ENCODE measurements at regions not wholly inside any gene's neighbourhood (a gene's known extent, or its start where the extent isn't known, plus 50 kb on each side); places are given as distances from the start of the nearest gene placed in this dataset.

GRCh38 chr2:224175538-224175937 is 136.5 kb upstream of the SERPINE2 start:
- peaks cover 0 to 2% (median 0%) of the 10 kb centered on the region in 11 donors for H3K9me3 ChIP-seq
- no peak overlapping the region for H3K4me3 ChIP-seq
- H3K27me3 ChIP-seq: no peaks in the 10 kb centered on the region
- no peak for ATAC-seq
- peaks cover 0 to 3% (median 0%) of the 10 kb centered on the region in 9 donors for H3K4me1 ChIP-seq
- intact Hi-C loops (cut with DNase I): no loop called here
- WGBS, 2 donors: 59 to 78% methylated on average over 2 of the region's 2 CpGs
- H3K36me3 ChIP-seq: no peaks in the 10 kb centered on the region
- no peak overlapping the region for H3K27ac ChIP-seq
- TF ChIP-seq CTCF (IDR thresholded peaks at IDR 0.05): no peak
- no peak for DNase-seq

DNA sequence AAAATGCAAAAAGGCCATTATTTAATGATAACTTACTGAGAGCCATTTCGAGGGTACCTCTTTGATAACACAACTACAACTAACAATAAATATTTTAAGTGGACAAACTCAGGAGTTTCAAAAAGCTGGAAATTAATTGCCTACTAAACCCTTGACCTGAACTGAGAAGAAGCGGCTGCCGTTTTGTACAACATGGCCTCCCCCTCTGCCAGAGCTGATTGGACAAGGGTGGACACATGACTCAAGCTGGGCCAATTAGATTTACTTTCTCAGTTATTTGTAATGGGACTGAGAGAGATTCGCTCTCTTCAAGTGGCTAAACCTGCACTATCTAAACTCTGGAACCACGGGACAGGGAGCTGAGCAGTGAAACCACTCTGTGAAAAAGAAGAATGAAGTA is 135.9 kb upstream of the SERPINE2 start:
- Histone ChIP-seq H3K36me3 (no peaks in the 10 kb centered on the region), H3K9me3 (peaks cover 0 to 2% (median 0%) of the 10 kb centered on the region in 11 donors), H3K27ac (no peak overlapping the region), H3K27me3 (no peaks in the 10 kb centered on the region), H3K4me1 (peaks cover 0 to 3% (median 0%) of the 10 kb centered on the region in 9 donors), H3K4me3 (no peak overlapping the region)
- no peak for ATAC-seq
- intact Hi-C loops (cut with DNase I): no loop called here
- TF ChIP-seq CTCF (IDR thresholded peaks at IDR 0.05): no peak
- 95 to 96% methylated on average over 5 of the region's 5 CpGs for WGBS, 2 donors
- DNase-seq: no peak

GRCh38 chr2:224174521-224174920 is 135.4 kb upstream of the SERPINE2 start:
- 69 to 89% methylated on average over 1 of the region's 1 CpG for WGBS, 2 donors
- no peak overlapping the region for H3K4me3 ChIP-seq
- no peak for DNase-seq
- H3K27me3 ChIP-seq: no peaks in the 10 kb centered on the region
- H3K27ac ChIP-seq: no peak overlapping the region
- H3K4me1 ChIP-seq: peaks cover 0 to 3% (median 0%) of the 10 kb centered on the region in 9 donors
- peaks cover 0 to 2% (median 0%) of the 10 kb centered on the region in 11 donors for H3K9me3 ChIP-seq
- no peak for ATAC-seq
- no peaks in the 10 kb centered on the region for H3K36me3 ChIP-seq
- no peak for TF ChIP-seq CTCF (IDR thresholded peaks at IDR 0.05)
- intact Hi-C loops (cut with DNase I): no loop called here

- ATAC-seq (no peak), DNase-seq (no peak)
- no peak overlapping the region for H3K4me3 ChIP-seq
- no peaks in the 10 kb centered on the region for H3K27me3 ChIP-seq
- H3K9me3 ChIP-seq: peaks cover 0 to 2% (median 0%) of the 10 kb centered on the region in 11 donors
- H3K36me3 ChIP-seq: no peaks in the 10 kb centered on the region
- 49 to 58% methylated on average over 3 of the region's 3 CpGs for WGBS, 2 donors
- H3K4me1 ChIP-seq: peaks cover 0 to 3% (median 0%) of the 10 kb centered on the region in 9 donors
- H3K27ac ChIP-seq: no peak overlapping the region
- TF ChIP-seq CTCF (IDR thresholded peaks at IDR 0.05): no peak
- intact Hi-C loops (cut with DNase I): no loop called here
Observed at GRCh38 chr2:224173933-224174332, 134.8 kb upstream of the SERPINE2 start.
